CD4-positive, alpha-beta memory T cell (primary cell): ENCODE measurements at regions not wholly inside any gene's neighbourhood (a gene's known extent, or its start where the extent isn't known, plus 50 kb on each side); places are given as distances from the start of the nearest gene placed in this dataset.

ENCODE experiments used
- CTCF ChIA-PET: fragments of 350-600 bp; sonication (Branson Sonifier 250); formaldehyde crosslinking; loops from one replicate; lab custom pipeline; 2021; ENCODE audit warnings: inconsistent platforms; ENCODE audit not compliant: partially characterized antibody; lab: Charles Lee
- POLR2A ChIA-PET: fragments of 350-600 bp; sonication (Branson Sonifier 250); formaldehyde crosslinking; loops from one replicate; lab custom pipeline; 2021; ENCODE audit not compliant: partially characterized antibody; lab: Charles Lee
- DNase-seq, 5 donors: peaks; one replicate each; pipeline versions ENCODE4 v3.0.0 to v3.0.0-alpha.2; 2020 to 2022; ENCODE audit warnings: mixed read lengths in 1 of 5
- H3K27ac ChIP-seq: one replicate; pipeline ENCODE4 v1.7.0; 2013; ENCODE audit warnings: low read depth, low read length
- H3K27me3 ChIP-seq: 2 replicates; pipeline ENCODE4 v1.7.0; 2013; ENCODE audit warnings: mild to moderate bottlenecking, low read length, moderate library complexity; ENCODE audit not compliant: insufficient read depth
- H3K36me3 ChIP-seq: 2 replicates; pipeline ENCODE4 v1.7.0; 2013; ENCODE audit warnings: mild to moderate bottlenecking, low read length, moderate library complexity; ENCODE audit not compliant: insufficient read depth
- H3K4me1 ChIP-seq: 2 replicates; pipeline ENCODE4 v1.7.0; 2013; ENCODE audit warnings: mild to moderate bottlenecking, low read length, moderate library complexity; ENCODE audit not compliant: insufficient read depth
- H3K4me3 ChIP-seq, 2 donors: one replicate each; pipeline ENCODE4 v1.7.0; 2013; ENCODE audit warnings: low read length in 2 of 2, mild to moderate bottlenecking in 1 of 2
- H3K9me3 ChIP-seq, 2 donors: one replicate each; pipeline ENCODE4 v1.7.0; 2013; ENCODE audit warnings: low read length in 2 of 2, control low read depth in 1 of 2; ENCODE audit not compliant: control insufficient read depth in 1 of 2
- H3K27ac Mint-ChIP-seq, 7 donors: one replicate each; pipeline ENCODE4 v1.8.0; 2020 to 2021; ENCODE audit warnings: mixed read lengths in 7 of 7, mild to moderate bottlenecking in 6 of 7, inconsistent platforms in 3 of 7, moderate library complexity in 3 of 7
- H3K27me3 Mint-ChIP-seq, 2 donors: one replicate each; pipeline ENCODE4 v1.8.0; 2020 to 2021; ENCODE audit warnings: mixed read lengths in 2 of 2
- H3K36me3 Mint-ChIP-seq, 2 donors: one replicate each; pipeline ENCODE4 v1.8.0; 2020 to 2021; ENCODE audit warnings: mixed read lengths in 2 of 2, inconsistent platforms in 1 of 2, mild to moderate bottlenecking in 1 of 2
- H3K4me1 Mint-ChIP-seq, 4 donors: one replicate each; pipeline ENCODE4 v1.8.0; 2020 to 2021; ENCODE audit warnings: mixed read lengths in 4 of 4, mild to moderate bottlenecking in 1 of 4
- H3K4me3 Mint-ChIP-seq, 8 donors: one replicate each; pipeline ENCODE4 v1.8.0; 2020 to 2021; ENCODE audit warnings: mixed read lengths in 8 of 8, mild to moderate bottlenecking in 7 of 8, moderate library complexity in 6 of 8, inconsistent platforms in 3 of 8
- H3K9me3 Mint-ChIP-seq, 8 donors: one replicate each; pipeline ENCODE4 v1.8.0; 2020 to 2021; ENCODE audit warnings: mixed read lengths in 8 of 8, mild to moderate bottlenecking in 5 of 8, inconsistent platforms in 3 of 8, moderate library complexity in 1 of 8
- intact Hi-C: fragments of 100-400 bp; cut with micrococcal nuclease; formaldehyde crosslinking; loops from one replicate; pipeline ENCODE4 v1.15.1; 2023

DNA sequence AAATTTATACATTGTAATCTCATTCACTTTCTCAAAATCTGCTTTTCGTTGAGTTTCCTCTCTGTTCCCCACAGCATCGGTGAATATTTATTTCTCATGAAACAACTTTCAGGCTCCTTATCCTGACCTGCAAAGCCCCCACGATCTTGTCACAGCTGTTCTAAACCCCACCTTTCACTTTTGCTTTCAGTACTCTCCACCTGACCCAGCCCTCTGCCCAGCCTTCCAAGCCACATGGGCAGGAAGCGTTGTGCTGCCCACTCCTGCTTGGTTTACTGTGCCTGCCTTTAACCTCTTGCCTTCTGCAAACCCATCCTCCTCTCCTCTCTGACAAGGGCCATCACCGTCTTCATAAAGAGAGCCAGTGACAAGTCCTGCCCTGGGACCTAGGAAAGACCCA lies 262.5 kb downstream of the GALR1 start:
- Mint-ChIP-seq H3K4me3 (no peak overlapping the region), H3K27me3 (peaks cover 6 to 10% of the 10 kb centered on the region in 2 donors), H3K27ac (no peak overlapping the region), H3K36me3 (no peaks in the 10 kb centered on the region), H3K9me3 (peaks cover 0 to 19% (median 2%) of the 10 kb centered on the region in 8 donors), H3K4me1 (no peaks in the 10 kb centered on the region)
- intact Hi-C loops: no loop called here
- ChIA-PET CTCF (no interaction called here), POLR2A (no interaction called here)
- no peak for DNase-seq
- H3K27ac ChIP-seq: no peak overlapping the region
- H3K4me1 ChIP-seq: no peaks in the 10 kb centered on the region
- no peak overlapping the region for H3K4me3 ChIP-seq
- H3K36me3 ChIP-seq: no peaks in the 10 kb centered on the region
- no peaks in the 10 kb centered on the region for H3K27me3 ChIP-seq
- H3K9me3 ChIP-seq: no peaks in the 10 kb centered on the region

DNA sequence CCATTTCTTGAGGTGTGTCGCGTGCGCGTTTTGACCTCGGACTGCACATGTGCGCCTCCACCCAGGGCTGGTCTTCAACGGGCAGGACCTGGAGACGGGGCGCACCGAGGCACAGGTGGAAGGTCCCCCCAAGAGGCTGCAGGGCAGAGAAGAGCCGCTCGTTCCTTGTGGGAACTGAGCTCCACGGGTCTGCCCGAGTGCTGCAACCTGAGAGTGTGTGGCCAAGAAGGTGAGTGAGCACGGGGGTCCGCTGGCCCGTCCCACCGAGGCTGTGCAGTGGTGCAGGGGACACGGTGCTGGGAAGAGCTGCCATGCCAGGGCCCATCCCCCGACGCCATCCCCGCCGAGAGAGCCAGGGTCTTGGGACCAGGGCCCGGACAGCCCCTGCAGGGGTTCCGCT lies 268.3 kb downstream of the GALR1 start:
- Histone ChIP-seq H3K27ac (no peak overlapping the region), H3K4me1 (no peaks in the 10 kb centered on the region), H3K4me3 (no peak overlapping the region), H3K36me3 (no peaks in the 10 kb centered on the region), H3K9me3 (no peaks in the 10 kb centered on the region), H3K27me3 (no peaks in the 10 kb centered on the region)
- peak overlapping the region in 1 of 7 donors; percentile 3 for H3K27ac Mint-ChIP-seq
- no peak for DNase-seq
- H3K36me3 Mint-ChIP-seq: no peaks in the 10 kb centered on the region
- no peaks in the 10 kb centered on the region for H3K4me1 Mint-ChIP-seq
- intact Hi-C loops: no loop called here
- no peak overlapping the region for H3K4me3 Mint-ChIP-seq
- ChIA-PET POLR2A (no interaction called here), CTCF (no interaction called here)
- peaks cover 0 to 3% of the 10 kb centered on the region in 2 donors for H3K27me3 Mint-ChIP-seq
- peaks cover 0 to 7% (median 2%) of the 10 kb centered on the region in 8 donors for H3K9me3 Mint-ChIP-seq

DNA sequence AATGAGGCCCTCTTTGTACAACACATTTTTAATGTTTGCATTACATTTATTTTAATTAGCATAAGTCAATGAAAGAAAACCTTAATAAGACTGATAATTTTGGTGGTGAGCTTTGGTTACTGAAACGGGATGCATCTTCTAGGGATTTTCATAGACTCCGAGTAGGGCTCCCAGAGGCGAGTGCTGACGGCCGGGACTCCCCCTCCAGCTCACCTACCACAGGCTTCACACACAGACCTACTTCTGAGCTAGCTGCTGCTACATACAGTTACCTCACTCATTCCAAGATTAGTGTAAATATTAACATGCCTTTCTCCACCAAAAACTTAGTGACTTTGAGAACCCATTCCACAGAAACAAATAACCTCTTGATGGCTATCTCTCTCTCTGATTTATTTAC lies 271.1 kb downstream of the GALR1 start:
- no peak for DNase-seq
- H3K4me3 ChIP-seq: no peak overlapping the region
- Mint-ChIP-seq H3K9me3 (peaks cover 0 to 3% (median 0%) of the 10 kb centered on the region in 8 donors), H3K4me1 (no peaks in the 10 kb centered on the region), H3K36me3 (no peaks in the 10 kb centered on the region), H3K4me3 (no peak overlapping the region), H3K27ac (no peak overlapping the region), H3K27me3 (peaks cover 0 to 3% of the 10 kb centered on the region in 2 donors)
- no peaks in the 10 kb centered on the region for H3K27me3 ChIP-seq
- no peak overlapping the region for H3K27ac ChIP-seq
- no peaks in the 10 kb centered on the region for H3K4me1 ChIP-seq
- no peaks in the 10 kb centered on the region for H3K36me3 ChIP-seq
- no peaks in the 10 kb centered on the region for H3K9me3 ChIP-seq
- ChIA-PET CTCF (no interaction called here), POLR2A (no interaction called here)
- intact Hi-C loops: no loop called here

DNA sequence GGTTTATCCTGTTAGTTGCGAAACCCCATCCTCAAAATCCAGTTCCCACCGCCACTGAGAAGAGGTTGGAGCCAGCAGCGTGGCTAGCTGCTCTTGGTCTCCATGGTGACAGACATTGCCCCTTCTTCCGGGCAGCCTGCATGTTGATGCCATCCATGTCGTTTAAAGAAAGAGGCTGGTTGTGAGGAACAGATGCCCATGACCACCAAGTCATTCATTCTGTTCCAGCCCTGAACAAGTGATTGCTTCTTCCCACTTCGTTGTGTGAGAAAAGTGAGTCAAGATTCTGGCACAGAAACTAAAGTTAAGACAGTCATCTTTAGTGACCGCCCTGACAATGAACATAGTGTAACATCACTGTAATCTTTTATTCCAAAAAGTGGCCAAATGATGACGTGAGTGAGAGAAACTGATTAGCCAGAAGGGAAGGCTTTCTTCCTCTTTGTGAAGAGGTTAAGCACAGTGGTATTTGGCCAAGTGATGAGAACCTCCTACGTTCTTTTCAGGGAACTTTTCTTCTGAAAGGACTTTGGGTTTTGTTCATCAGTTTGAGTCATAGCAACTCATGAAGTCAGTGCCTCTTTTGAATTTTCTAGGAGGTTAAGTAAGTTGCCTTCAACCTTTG lies 272.5 kb downstream of the GALR1 start:
- ChIA-PET POLR2A (no interaction called here), CTCF (no interaction called here)
- H3K9me3 ChIP-seq: no peaks in the 10 kb centered on the region
- intact Hi-C loops: no loop called here
- no peaks in the 10 kb centered on the region for H3K4me1 Mint-ChIP-seq
- peaks cover 0 to 1% of the 10 kb centered on the region in 2 donors for H3K27me3 Mint-ChIP-seq
- H3K4me3 ChIP-seq: no peak overlapping the region
- no peak overlapping the region for H3K27ac Mint-ChIP-seq
- H3K36me3 ChIP-seq: no peaks in the 10 kb centered on the region
- no peaks in the 10 kb centered on the region for H3K27me3 ChIP-seq
- H3K4me3 Mint-ChIP-seq: no peak overlapping the region
- peaks cover 0 to 6% (median 0%) of the 10 kb centered on the region in 8 donors for H3K9me3 Mint-ChIP-seq
- H3K36me3 Mint-ChIP-seq: no peaks in the 10 kb centered on the region
- no peaks in the 10 kb centered on the region for H3K4me1 ChIP-seq
- no peak for DNase-seq
- no peak overlapping the region for H3K27ac ChIP-seq

DNA sequence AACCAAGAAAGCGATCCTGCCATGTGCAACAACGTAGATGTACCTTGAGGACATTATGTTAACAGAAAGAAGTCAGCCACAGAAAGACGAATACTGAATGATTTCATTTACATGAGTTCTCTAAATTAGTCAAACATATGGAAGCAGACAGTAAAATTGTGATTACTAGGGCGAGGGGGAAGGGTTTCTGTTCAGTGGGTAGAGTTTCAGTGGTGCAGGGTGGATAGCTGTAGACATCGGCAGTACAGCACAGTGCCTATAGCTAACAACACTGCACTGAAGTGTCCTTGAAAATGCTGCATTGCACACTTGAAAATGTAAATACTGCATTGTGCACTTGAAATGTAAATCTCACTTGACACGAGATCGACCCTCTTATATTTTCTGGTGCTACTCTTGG lies 275.3 kb downstream of the GALR1 start:
- Mint-ChIP-seq H3K4me1 (no peaks in the 10 kb centered on the region), H3K27me3 (no peaks in the 10 kb centered on the region), H3K9me3 (peaks cover 0 to 6% (median 1%) of the 10 kb centered on the region in 8 donors), H3K4me3 (no peak overlapping the region), H3K36me3 (no peaks in the 10 kb centered on the region), H3K27ac (no peak overlapping the region)
- no peaks in the 10 kb centered on the region for H3K4me1 ChIP-seq
- POLR2A ChIA-PET: no interaction called here
- no peaks in the 10 kb centered on the region for H3K9me3 ChIP-seq
- no peak overlapping the region for H3K4me3 ChIP-seq
- DNase-seq: no peak
- H3K36me3 ChIP-seq: no peaks in the 10 kb centered on the region
- H3K27me3 ChIP-seq: no peaks in the 10 kb centered on the region
- intact Hi-C loops: no loop called here
- no peak overlapping the region for H3K27ac ChIP-seq
- CTCF ChIA-PET: no interaction called here

DNA sequence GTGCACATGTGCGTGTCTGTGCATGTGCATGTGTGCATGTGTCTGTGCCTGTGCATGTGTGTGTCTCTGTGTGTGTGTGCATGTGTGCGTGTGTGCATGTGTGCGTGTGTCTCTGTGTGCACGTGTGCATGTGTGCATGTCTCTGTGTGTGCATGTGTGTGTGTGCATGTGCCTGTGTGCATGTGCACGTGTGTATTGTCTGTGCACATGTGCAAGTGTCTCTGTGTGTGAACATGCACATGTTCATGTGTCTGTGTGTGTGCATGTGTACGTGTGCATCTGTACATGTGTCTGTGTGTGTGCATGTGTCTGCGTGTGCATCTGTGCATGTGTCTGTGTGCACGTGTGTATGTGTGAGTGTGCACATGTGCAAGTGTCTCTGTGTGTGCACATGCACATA lies 277.3 kb downstream of the GALR1 start:
- H3K9me3 Mint-ChIP-seq: peaks cover 0 to 6% (median 1%) of the 10 kb centered on the region in 8 donors
- ChIA-PET CTCF (no interaction called here), POLR2A (no interaction called here)
- no peak overlapping the region for H3K4me3 ChIP-seq
- H3K27ac ChIP-seq: no peak overlapping the region
- H3K27me3 Mint-ChIP-seq: peaks cover 0 to 3% of the 10 kb centered on the region in 2 donors
- H3K4me1 Mint-ChIP-seq: no peaks in the 10 kb centered on the region
- H3K4me1 ChIP-seq: no peaks in the 10 kb centered on the region
- no peak overlapping the region for H3K4me3 Mint-ChIP-seq
- intact Hi-C loops: no loop called here
- H3K9me3 ChIP-seq: no peaks in the 10 kb centered on the region
- H3K27ac Mint-ChIP-seq: no peak overlapping the region
- H3K27me3 ChIP-seq: no peaks in the 10 kb centered on the region
- H3K36me3 ChIP-seq: no peaks in the 10 kb centered on the region
- DNase-seq: no peak
- H3K36me3 Mint-ChIP-seq: no peaks in the 10 kb centered on the region

DNA sequence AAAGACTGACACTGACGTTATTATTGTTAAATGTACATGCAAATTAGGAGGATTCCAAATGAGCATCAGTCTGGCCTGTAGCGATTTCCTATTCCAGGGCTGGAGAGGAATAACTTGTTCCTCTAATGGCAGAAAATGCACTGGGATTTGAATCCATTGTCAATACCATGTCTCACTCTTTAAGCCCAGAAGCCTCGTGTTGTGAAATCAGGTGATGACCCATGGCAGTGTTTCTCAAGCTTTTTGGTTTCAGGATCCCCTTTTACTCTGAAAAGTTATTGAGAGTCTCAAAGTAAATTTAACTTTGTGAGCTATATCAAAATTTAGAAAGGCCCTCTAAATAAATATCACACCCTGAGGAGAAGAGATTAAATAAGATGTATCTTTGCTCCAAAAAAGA lies 279.2 kb downstream of the GALR1 start:
- Histone ChIP-seq H3K4me3 (no peak overlapping the region), H3K4me1 (no peaks in the 10 kb centered on the region), H3K27ac (no peak overlapping the region), H3K27me3 (no peaks in the 10 kb centered on the region), H3K9me3 (no peaks in the 10 kb centered on the region), H3K36me3 (no peaks in the 10 kb centered on the region)
- no peaks in the 10 kb centered on the region for H3K36me3 Mint-ChIP-seq
- ChIA-PET CTCF (no interaction called here), POLR2A (no interaction called here)
- intact Hi-C loops: no loop called here
- DNase-seq: no peak
- peaks cover 0 to 6% (median 3%) of the 10 kb centered on the region in 8 donors for H3K9me3 Mint-ChIP-seq
- H3K27ac Mint-ChIP-seq: no peak overlapping the region
- peaks cover 0 to 3% of the 10 kb centered on the region in 2 donors for H3K27me3 Mint-ChIP-seq
- no peak overlapping the region for H3K4me3 Mint-ChIP-seq
- H3K4me1 Mint-ChIP-seq: no peaks in the 10 kb centered on the region
